ENCODE measurements at regions not wholly inside any gene's neighbourhood (a gene's known extent, or its start where the extent isn't known, plus 50 kb on each side); places are given as distances from the start of the nearest gene placed in this dataset.

GRCh38 chr14:25837551-25837965, 760.3 kb downstream of the NOVA1 start:
- DNase-seq: no peak
- Mint-ChIP-seq H3K27ac (no peak overlapping the region), H3K9me3 (peaks cover 6% of the 10 kb centered on the region), H3K27me3 (no peaks in the 10 kb centered on the region), H3K36me3 (ENCODE audit: low read depth) (no peaks in the 10 kb centered on the region), H3K4me3 (no peak overlapping the region), H3K4me1 (ENCODE audit: low read depth) (no peaks in the 10 kb centered on the region)
- intact Hi-C loops (cut with micrococcal nuclease): no loop called here
- ChIA-PET POLR2A (interaction anchor here (0.5 kb wide), 1 partner anchor 65 kb away, joined by 3 read pairs; no protein-coding TSS in a partner anchor), CTCF (no interaction called here)
- no peak for ATAC-seq
- no peak for TF ChIP-seq CTCF (IDR thresholded peaks at IDR 0.05)

GRCh38 chr14:25836636-25837035, 761.2 kb downstream of the NOVA1 start:
- Mint-ChIP-seq H3K9me3 (peaks cover 6% of the 10 kb centered on the region), H3K27me3 (no peaks in the 10 kb centered on the region), H3K36me3 (ENCODE audit: low read depth) (no peaks in the 10 kb centered on the region), H3K4me3 (no peak overlapping the region), H3K27ac (no peak overlapping the region), H3K4me1 (ENCODE audit: low read depth) (no peaks in the 10 kb centered on the region)
- intact Hi-C loops (cut with micrococcal nuclease): no loop called here
- no peak for TF ChIP-seq CTCF (IDR thresholded peaks at IDR 0.05)
- no peak for ATAC-seq
- DNase-seq: no peak
- ChIA-PET POLR2A (no interaction called here), CTCF (no interaction called here)

- DNase-seq: peak; percentile 9
- no peaks in the 10 kb centered on the region for H3K4me1 Mint-ChIP-seq (ENCODE audit: low read depth)
- no peak overlapping the region for H3K27ac Mint-ChIP-seq
- intact Hi-C loops (cut with micrococcal nuclease): no loop called here
- CTCF ChIA-PET: no interaction called here
- no peak overlapping the region for H3K4me3 Mint-ChIP-seq
- no peak for ATAC-seq
- no peaks in the 10 kb centered on the region for H3K27me3 Mint-ChIP-seq
- no peak for TF ChIP-seq CTCF (IDR thresholded peaks at IDR 0.05)
- POLR2A ChIA-PET: no interaction called here
- H3K36me3 Mint-ChIP-seq (ENCODE audit: low read depth): no peaks in the 10 kb centered on the region
- peaks cover 7% of the 10 kb centered on the region for H3K9me3 Mint-ChIP-seq
These were observed 764.3 kb downstream of the NOVA1 start for GRCh38 chr14:25833341-25834126.

- ATAC-seq (no peak), DNase-seq (no peak)
- intact Hi-C loops (cut with micrococcal nuclease): no loop called here
- POLR2A ChIA-PET: no interaction called here
- Mint-ChIP-seq H3K27ac (no peak overlapping the region), H3K9me3 (peaks cover 7% of the 10 kb centered on the region), H3K27me3 (no peaks in the 10 kb centered on the region), H3K36me3 (ENCODE audit: low read depth) (no peaks in the 10 kb centered on the region), H3K4me1 (ENCODE audit: low read depth) (no peaks in the 10 kb centered on the region), H3K4me3 (no peak overlapping the region)
- no peak for TF ChIP-seq CTCF (IDR thresholded peaks at IDR 0.05)
- CTCF ChIA-PET: no interaction called here
These were observed 765.2 kb downstream of the NOVA1 start for GRCh38 chr14:25832585-25832984.

- Mint-ChIP-seq H3K27ac (no peak overlapping the region), H3K4me3 (no peak overlapping the region), H3K36me3 (ENCODE audit: low read depth) (no peaks in the 10 kb centered on the region), H3K4me1 (ENCODE audit: low read depth) (no peaks in the 10 kb centered on the region), H3K27me3 (no peaks in the 10 kb centered on the region), H3K9me3 (peaks cover 6% of the 10 kb centered on the region)
- intact Hi-C loops (cut with micrococcal nuclease): no loop called here
- DNase-seq (no peak), ATAC-seq (no peak)
- ChIA-PET CTCF (no interaction called here), POLR2A (no interaction called here)
- no peak for TF ChIP-seq CTCF (IDR thresholded peaks at IDR 0.05)
These were observed 769.3 kb downstream of the NOVA1 start for GRCh38 chr14:25828562-25828961.
